H1 (cell line): ENCODE measurements at regions not wholly inside any gene's neighbourhood (a gene's known extent, or its start where the extent isn't known, plus 50 kb on each side); places are given as distances from the start of the nearest gene placed in this dataset.

Experiments used
- CTCF ChIA-PET: fragments of 300-600 bp; sonication (Branson Sonifier 250); formaldehyde crosslinking; loops from one replicate; lab custom pipeline; 2021; ENCODE audit not compliant: partially characterized antibody; lab: Charles Lee
- POLR2A ChIA-PET: fragments of 300-600 bp; sonication (Branson Sonifier 250); formaldehyde crosslinking; loops from one replicate; lab custom pipeline; 2021; ENCODE audit warnings: inconsistent platforms; ENCODE audit not compliant: partially characterized antibody; lab: Charles Lee
- DNase-seq, 2 experiments: peaks; one replicate each; pipeline versions ENCODE4 v3.0.0 to v3.0.0-alpha.2; 2010 to 2022; ENCODE audit warnings: low spot score in 2 of 2, low read depth in 1 of 2, mixed read lengths in 1 of 2
- FAIRE-seq: peaks from 2 replicates; lab custom pipeline; 2011; peaks lifted over from hg19 to GRCh38; lab: Jason Lieb, UNC
- H2AFZ ChIP-seq: 2 replicates; pipeline ENCODE4 v1.8.1; 2012; ENCODE audit warnings: low read length, inconsistent platforms
- H2AK5ac ChIP-seq: 2 replicates; pipeline ENCODE4 v1.6.1; 2013; ENCODE audit warnings: low read depth, low read length
- H2BK120ac ChIP-seq: replicated peaks from 2 replicates; pipeline ENCODE3; 2013; ENCODE audit warnings: low read depth, low read length, inconsistent platforms
- H2BK12ac ChIP-seq: 2 replicates; pipeline ENCODE4 v1.6.1; 2013; ENCODE audit warnings: low read depth, low read length
- H2BK15ac ChIP-seq: 2 replicates; pipeline ENCODE4 v1.6.1; 2013; ENCODE audit warnings: low read length
- H2BK20ac ChIP-seq: 2 replicates; pipeline ENCODE4 v1.6.1; 2013; ENCODE audit warnings: low read length
- H2BK5ac ChIP-seq: 2 replicates; pipeline ENCODE4 v1.6.1; 2013; ENCODE audit warnings: low read depth, low read length
- H3K14ac ChIP-seq: 2 replicates; pipeline ENCODE4 v1.6.1; 2013; ENCODE audit warnings: inconsistent platforms; ENCODE audit not compliant: insufficient read length
- H3K18ac ChIP-seq: 2 replicates; pipeline ENCODE4 v1.6.1; 2013; ENCODE audit warnings: low read length; ENCODE audit errors: extremely low read depth
- H3K23ac ChIP-seq: 2 replicates; pipeline ENCODE4 v1.6.1; 2013; ENCODE audit warnings: inconsistent platforms; ENCODE audit not compliant: insufficient read length
- H3K23me2 ChIP-seq: 2 replicates; pipeline ENCODE4 v1.6.1; 2013; ENCODE audit warnings: low read depth, low read length
- H3K27ac ChIP-seq: 2 replicates; pipeline ENCODE4 v1.6.1; 2011; ENCODE audit warnings: low read depth, low read length, inconsistent platforms
- H3K27me3 ChIP-seq, 4 experiments: replicated peaks in 1 of 4; 1 replicate in 1 of 4; 2 replicates in 3 of 4; pipeline versions ENCODE4 v1.6.1 to v1.8.1; 2011 to 2013; ENCODE audit warnings: low read length in 3 of 4, mild to moderate bottlenecking in 3 of 4, inconsistent platforms in 2 of 4, mixed read lengths in 2 of 4, moderate library complexity in 1 of 4; ENCODE audit not compliant: control insufficient read depth in 3 of 4, insufficient read depth in 3 of 4; ENCODE audit errors: extremely low read depth in 1 of 4
- H3K36me3 ChIP-seq, 4 experiments: 2 replicates each; pipeline versions ENCODE4 v1.6.1 to v1.8.1; 2011 to 2013; ENCODE audit warnings: mild to moderate bottlenecking in 4 of 4, low read length in 3 of 4, moderate library complexity in 2 of 4, control low read depth in 1 of 4, inconsistent platforms in 1 of 4; ENCODE audit not compliant: insufficient read depth in 4 of 4, control insufficient read depth in 2 of 4
- H3K4ac ChIP-seq: replicated peaks from 2 replicates; pipeline ENCODE3; 2013; ENCODE audit warnings: low read length, low read depth, mixed read lengths, inconsistent platforms; ENCODE audit not compliant: insufficient read length
- H3K4me1 ChIP-seq, 4 experiments: replicated peaks in 1 of 4; 1 replicate in 1 of 4; 2 replicates in 3 of 4; pipeline versions ENCODE4 v1.6.1 to v1.8.1; 2011 to 2013; ENCODE audit warnings: low read length in 3 of 4, inconsistent platforms in 2 of 4, mixed read lengths in 1 of 4; ENCODE audit not compliant: insufficient read depth in 4 of 4, control insufficient read depth in 3 of 4
- H3K4me2 ChIP-seq, 2 experiments: 2 replicates each; pipeline versions ENCODE4 v1.6.1 to v1.8.1; 2011 to 2013; ENCODE audit warnings: low read depth in 2 of 2, low read length in 2 of 2, control low read depth in 1 of 2, inconsistent platforms in 1 of 2, mild to moderate bottlenecking in 1 of 2; ENCODE audit not compliant: insufficient read depth in 1 of 2
- H3K4me3 ChIP-seq, 4 experiments: fragments of 200-600, 300-600 bp in 1 of 4; sonication (generic), shearing (Covaris generic), sonication (Bioruptor Twin) in 1 of 4; 2 replicates each; pipeline versions ENCODE4 v1.5.1 to v1.8.1; 2011 to 2016; ENCODE audit warnings: low read length in 4 of 4, low read depth in 3 of 4, control low read depth in 2 of 4, inconsistent platforms in 2 of 4, mild to moderate bottlenecking in 2 of 4, mixed read lengths in 1 of 4, moderate library complexity in 1 of 4; ENCODE audit not compliant: insufficient read depth in 2 of 4; ENCODE audit errors: extremely low read depth in 1 of 4
- H3K56ac ChIP-seq: replicated peaks from 2 replicates; pipeline ENCODE3; 2013; ENCODE audit warnings: low read depth, mild to moderate bottlenecking, mixed read lengths, low read length, inconsistent platforms; ENCODE audit not compliant: insufficient read length
- H3K79me1 ChIP-seq: 2 replicates; pipeline ENCODE4 v1.6.1; 2013; ENCODE audit warnings: low read depth, low read length, control low read depth
- H3K79me2 ChIP-seq, 2 experiments: 2 replicates each; pipeline versions ENCODE4 v1.6.1 to v1.8.1; 2012 to 2013; ENCODE audit warnings: low read length in 2 of 2, mild to moderate bottlenecking in 2 of 2, inconsistent platforms in 1 of 2; ENCODE audit not compliant: insufficient read depth in 2 of 2, control insufficient read depth in 1 of 2
- H3K9ac ChIP-seq, 4 experiments: replicated peaks in 1 of 4; 1 replicate in 1 of 4; 2 replicates in 3 of 4; pipeline versions ENCODE4 v1.6.1 to v1.8.1; 2011 to 2013; ENCODE audit warnings: low read depth in 3 of 4, low read length in 3 of 4, control low read depth in 2 of 4, mild to moderate bottlenecking in 2 of 4, moderate library complexity in 2 of 4, inconsistent platforms in 1 of 4; ENCODE audit errors: extremely low read depth in 1 of 4
- H3K9me3 ChIP-seq, 2 experiments: 2 replicates each; pipeline versions ENCODE4 v1.6.1 to v1.8.1; 2012 to 2013; ENCODE audit warnings: mild to moderate bottlenecking in 2 of 2, moderate library complexity in 2 of 2, control low read depth in 1 of 2, inconsistent platforms in 1 of 2, low read depth in 1 of 2, low read length in 1 of 2, mixed read lengths in 1 of 2; ENCODE audit not compliant: insufficient read depth in 2 of 2
- H4K20me1 ChIP-seq, 2 experiments: replicated peaks in 1 of 2; 2 replicates each; pipeline versions ENCODE3 to v1.8.1; 2011 to 2013; ENCODE audit warnings: inconsistent platforms in 2 of 2, low read length in 2 of 2, mild to moderate bottlenecking in 1 of 2; ENCODE audit not compliant: insufficient read depth in 2 of 2, control insufficient read depth in 1 of 2
- H4K5ac ChIP-seq: 2 replicates; pipeline ENCODE4 v1.6.1; 2013; ENCODE audit warnings: low read length, low read depth, mixed read lengths, inconsistent platforms; ENCODE audit not compliant: insufficient read length
- H4K8ac ChIP-seq: 2 replicates; pipeline ENCODE4 v1.8.0; 2013; ENCODE audit warnings: mild to moderate bottlenecking, moderate library complexity, low read length, inconsistent platforms; ENCODE audit not compliant: insufficient read depth; ENCODE audit errors: extremely low read depth
- H4K91ac ChIP-seq: replicated peaks from 2 replicates; pipeline ENCODE3; 2013; ENCODE audit warnings: low read length, mixed read lengths, inconsistent platforms; ENCODE audit not compliant: insufficient read length
- CHD2 ChIP-seq: IDR thresholded peaks from 2 replicates; pipeline ENCODE4 v1.6.1; 2012; ENCODE audit warnings: low read length, improper control_type of control experiment
- CTCF ChIP-seq, 3 experiments: IDR thresholded peaks; 1 replicate in 2 of 3; 2 replicates in 1 of 3; pipeline versions ENCODE4 v1.5.1 to v1.6.1; 2011; ENCODE audit warnings: low read length in 3 of 3, mild to moderate bottlenecking in 3 of 3, inconsistent platforms in 2 of 3, low read depth in 1 of 3, moderate library complexity in 1 of 3; ENCODE audit not compliant: insufficient read depth in 1 of 3; ENCODE audit errors: control extremely low read depth in 1 of 3
- JUND ChIP-seq: IDR thresholded peaks from 2 replicates; pipeline ENCODE4 v1.6.1; 2011; ENCODE audit warnings: mild to moderate bottlenecking, improper control_type of control experiment, low read length
- SIN3A ChIP-seq, 2 experiments: IDR thresholded peaks in 1 of 2; conservative IDR thresholded peaks in 1 of 2; 2 replicates each; pipeline ENCODE4 v1.6.1; 2011 to 2012; ENCODE audit warnings: low read length in 2 of 2, improper control_type of control experiment in 1 of 2, low read depth in 1 of 2, mild to moderate bottlenecking in 1 of 2
- TAF1 ChIP-seq: IDR thresholded peaks from 2 replicates; pipeline ENCODE4 v1.6.1; 2011; ENCODE audit warnings: mild to moderate bottlenecking, low read depth, low read length
- WGBS, 2 experiments: shearing (Covaris generic) in 1 of 2; methylation state at CpG; one replicate each; pipeline versions ENCODE4 v1.1.6 to v1.1.7; 2013 to 2015; ENCODE audit warnings: low lambda C conversion rate in 2 of 2, mixed read lengths in 2 of 2, inconsistent platforms in 1 of 2, low coverage in 1 of 2, missing lambda C conversion rate in 1 of 2; ENCODE audit not compliant: insufficient replicate concordance in 2 of 2, insufficient coverage in 1 of 2, insufficient read length in 1 of 2; ENCODE audit errors: extremely low coverage in 1 of 2, missing lambda C conversion rate in 1 of 2; 5-methylcytosine and 5-hydroxymethylcytosine counted together

GRCh38 chr5:26009742-26010141, 1028.6 kb downstream of the CDH9 start:
- 42% methylated on average over 6 of the region's 6 CpGs; no CpG with 5 or more reads in 1 of the 2 experiments for WGBS, 2 experiments
- FAIRE-seq (peak; percentile 79), DNase-seq (peak; percentile 23 to 56)
- Histone ChIP-seq H3K9me3 (no peaks in the 10 kb centered on the region), H3K4me1 (no peaks in the 10 kb centered on the region), H2BK12ac (no peak overlapping the region), H2BK20ac (no peak overlapping the region), H4K91ac (no peak overlapping the region), H3K23me2 (no peaks in the 10 kb centered on the region), H3K79me1 (no peaks in the 10 kb centered on the region), H4K5ac (no peak overlapping the region), H3K14ac (no peak overlapping the region), H3K27me3 (no peaks in the 10 kb centered on the region), H2BK5ac (no peak overlapping the region), H3K27ac (no peak overlapping the region), H3K9ac (no peak overlapping the region), H4K20me1 (no peaks in the 10 kb centered on the region), H2AFZ (0 out of 2 replicates have a peak overlapping the region, but pooled peaks have one; percentile 79), H3K4me3 (no peak overlapping the region), H2AK5ac (no peak overlapping the region), H3K36me3 (no peaks in the 10 kb centered on the region), H3K4ac (no peak overlapping the region), H2BK120ac (no peak overlapping the region), H3K18ac (no peak overlapping the region), H3K79me2 (no peaks in the 10 kb centered on the region), H4K8ac (no peak overlapping the region), H2BK15ac (no peak overlapping the region), H3K56ac (no peak overlapping the region), H3K4me2 (no peak overlapping the region), H3K23ac (no peak overlapping the region)
- ChIA-PET POLR2A (no interaction called here), CTCF (interaction anchor here (0.6 to 1.4 kb wide), 9 partner anchors 9 to 1375 kb away, joined by 3 to 5 read pairs (median 4); no protein-coding TSS in a partner anchor)
- TF ChIP-seq TAF1: no peak
- TF ChIP-seq CTCF (IDR thresholded peaks at IDR 0.05; ENCODE audit: control extremely low read depth in 1 of 3, insufficient read depth in 1 of 3, low read depth in 1 of 3, low read length in 3 of 3): peak; percentile 53 to 74 (median 66)
- TF ChIP-seq JUND: no peak
- no peak for TF ChIP-seq SIN3A (conservative IDR thresholded peaks at IDR 0.05 in 1 of 2, IDR thresholded peaks at IDR 0.05 in 1 of 2; ENCODE audit: low read depth in 1 of 2, low read length in 2 of 2)
- TF ChIP-seq CHD2: no peak
